PC-3 (cell line): ENCODE measurements at regions not wholly inside any gene's neighbourhood (a gene's known extent, or its start where the extent isn't known, plus 50 kb on each side); places are given as distances from the start of the nearest gene placed in this dataset.

Experiments used
- EZH2 ChIP-seq: fragments of 300-600 bp; sonication (generic); IDR thresholded peaks from one replicate; pipeline ENCODE4 v1.6.1; 2017; ENCODE audit warnings: antibody characterized with exemption, mild to moderate bottlenecking, low read length; ENCODE audit not compliant: unreplicated experiment
- TF ChIP-seq, protein P1 (sequence below): fragments of 300-600 bp; sonication (generic); conservative IDR thresholded peaks from 2 replicates; pipeline ENCODE4 v1.5.1; 2017; ENCODE audit warnings: antibody characterized with exemption, low read depth, mild to moderate bottlenecking, low read length

- TF ChIP-seq EZH2, result no peak
- TF ChIP-seq, protein P1, sequence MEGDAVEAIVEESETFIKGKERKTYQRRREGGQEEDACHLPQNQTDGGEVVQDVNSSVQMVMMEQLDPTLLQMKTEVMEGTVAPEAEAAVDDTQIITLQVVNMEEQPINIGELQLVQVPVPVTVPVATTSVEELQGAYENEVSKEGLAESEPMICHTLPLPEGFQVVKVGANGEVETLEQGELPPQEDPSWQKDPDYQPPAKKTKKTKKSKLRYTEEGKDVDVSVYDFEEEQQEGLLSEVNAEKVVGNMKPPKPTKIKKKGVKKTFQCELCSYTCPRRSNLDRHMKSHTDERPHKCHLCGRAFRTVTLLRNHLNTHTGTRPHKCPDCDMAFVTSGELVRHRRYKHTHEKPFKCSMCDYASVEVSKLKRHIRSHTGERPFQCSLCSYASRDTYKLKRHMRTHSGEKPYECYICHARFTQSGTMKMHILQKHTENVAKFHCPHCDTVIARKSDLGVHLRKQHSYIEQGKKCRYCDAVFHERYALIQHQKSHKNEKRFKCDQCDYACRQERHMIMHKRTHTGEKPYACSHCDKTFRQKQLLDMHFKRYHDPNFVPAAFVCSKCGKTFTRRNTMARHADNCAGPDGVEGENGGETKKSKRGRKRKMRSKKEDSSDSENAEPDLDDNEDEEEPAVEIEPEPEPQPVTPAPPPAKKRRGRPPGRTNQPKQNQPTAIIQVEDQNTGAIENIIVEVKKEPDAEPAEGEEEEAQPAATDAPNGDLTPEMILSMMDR, result no peak
Measured at GRCh38 chr7:12826079-12826478, 138.6 kb downstream of the ARL4A start.
